IMR-90 (cell line): ENCODE measurements at regions not wholly inside any gene's neighbourhood (a gene's known extent, or its start where the extent isn't known, plus 50 kb on each side); places are given as distances from the start of the nearest gene placed in this dataset.

ENCODE experiments used
- BHLHE40 ChIP-seq: fragments of 150-350 bp; IDR thresholded peaks from 2 replicates; pipeline ENCODE4 v1.6.1; 2016; ENCODE audit warnings: mild to moderate bottlenecking, low read depth, low read length
- CEBPB ChIP-seq: IDR thresholded peaks from 2 replicates; pipeline ENCODE4 v1.6.1; 2012; ENCODE audit warnings: low read depth, low read length, improper control_type of control experiment
- CHD1 ChIP-seq: IDR thresholded peaks from 2 replicates; pipeline ENCODE4 v1.6.1; 2012; ENCODE audit warnings: low read depth, low read length, improper control_type of control experiment
- FOS ChIP-seq: fragments of 150-350 bp; IDR thresholded peaks from 2 replicates; pipeline ENCODE4 v1.6.1; 2016; ENCODE audit warnings: low read depth, low read length
- MAFK ChIP-seq: IDR thresholded peaks from 2 replicates; pipeline ENCODE4 v1.6.1; 2012; ENCODE audit warnings: low read depth, low read length, improper control_type of control experiment
- POLR2A ChIP-seq: IDR thresholded peaks from 2 replicates; pipeline ENCODE4 v1.6.1; 2012; ENCODE audit warnings: mild to moderate bottlenecking, low read depth, low read length
- RAD21 ChIP-seq: IDR thresholded peaks from 2 replicates; pipeline ENCODE4 v1.6.1; 2012; ENCODE audit warnings: low read length, improper control_type of control experiment
- RCOR1 ChIP-seq: IDR thresholded peaks from 2 replicates; pipeline ENCODE4 v1.6.1; 2012; ENCODE audit warnings: mild to moderate bottlenecking, low read length, improper control_type of control experiment; ENCODE audit not compliant: insufficient replicate concordance
- RFX5 ChIP-seq: IDR thresholded peaks from 2 replicates; pipeline ENCODE4 v1.8.0; 2012; ENCODE audit warnings: low read depth, mild to moderate bottlenecking, low read length, moderate library complexity
- SMC3 ChIP-seq: fragments of 150-350 bp; IDR thresholded peaks from 2 replicates; pipeline ENCODE4 v1.6.1; 2016; ENCODE audit warnings: low read depth, mild to moderate bottlenecking, antibody characterized with exemption, low read length, moderate library complexity
- TF ChIP-seq, protein P1 (sequence below): fragments of 150-350 bp; IDR thresholded peaks from 2 replicates; pipeline ENCODE4 v1.6.1; 2016; ENCODE audit warnings: low read depth, mild to moderate bottlenecking, low read length, moderate library complexity, borderline replicate concordance
- TF ChIP-seq, protein P2 (sequence below): conservative IDR thresholded peaks from 2 replicates; pipeline ENCODE4 v1.5.1; 2012; ENCODE audit warnings: mild to moderate bottlenecking, low read depth, low read length, improper control_type of control experiment
- TF ChIP-seq, protein P3 (sequence below): fragments of 150-350 bp; IDR thresholded peaks from 2 replicates; pipeline ENCODE4 v1.6.1; 2017; ENCODE audit warnings: mild to moderate bottlenecking, antibody characterized with exemption, low read length, low read depth

DNA sequence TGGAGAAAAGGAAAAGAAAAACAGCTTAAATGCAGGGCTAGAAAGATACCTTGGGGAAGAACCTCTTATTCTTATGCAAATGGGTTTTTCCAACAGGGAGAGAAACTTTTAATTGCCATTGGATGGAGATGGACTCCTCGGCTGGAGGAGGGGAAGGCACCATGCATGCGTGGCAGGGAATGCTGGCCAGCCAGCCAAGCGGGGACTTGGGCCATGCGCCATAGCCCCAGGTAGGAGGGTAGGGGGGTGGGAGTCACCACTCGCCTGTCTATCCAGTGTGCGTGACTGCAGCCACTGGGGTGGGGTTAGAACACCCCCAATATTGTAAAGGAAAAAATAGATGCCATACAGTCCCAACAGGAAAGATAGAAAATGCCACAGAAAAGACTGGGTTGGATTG lies 119.9 kb upstream of the ELAVL2 start:
- TF ChIP-seq POLR2A (no peak), RFX5 (no peak), CEBPB (no peak), RCOR1 (no peak), RAD21 (no peak), BHLHE40 (no peak), CHD1 (no peak), SMC3 (no peak), FOS (no peak), MAFK (no peak)
- TF ChIP-seq, protein P1, sequence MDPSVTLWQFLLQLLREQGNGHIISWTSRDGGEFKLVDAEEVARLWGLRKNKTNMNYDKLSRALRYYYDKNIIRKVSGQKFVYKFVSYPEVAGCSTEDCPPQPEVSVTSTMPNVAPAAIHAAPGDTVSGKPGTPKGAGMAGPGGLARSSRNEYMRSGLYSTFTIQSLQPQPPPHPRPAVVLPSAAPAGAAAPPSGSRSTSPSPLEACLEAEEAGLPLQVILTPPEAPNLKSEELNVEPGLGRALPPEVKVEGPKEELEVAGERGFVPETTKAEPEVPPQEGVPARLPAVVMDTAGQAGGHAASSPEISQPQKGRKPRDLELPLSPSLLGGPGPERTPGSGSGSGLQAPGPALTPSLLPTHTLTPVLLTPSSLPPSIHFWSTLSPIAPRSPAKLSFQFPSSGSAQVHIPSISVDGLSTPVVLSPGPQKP, result no peak
- TF ChIP-seq, protein P2, sequence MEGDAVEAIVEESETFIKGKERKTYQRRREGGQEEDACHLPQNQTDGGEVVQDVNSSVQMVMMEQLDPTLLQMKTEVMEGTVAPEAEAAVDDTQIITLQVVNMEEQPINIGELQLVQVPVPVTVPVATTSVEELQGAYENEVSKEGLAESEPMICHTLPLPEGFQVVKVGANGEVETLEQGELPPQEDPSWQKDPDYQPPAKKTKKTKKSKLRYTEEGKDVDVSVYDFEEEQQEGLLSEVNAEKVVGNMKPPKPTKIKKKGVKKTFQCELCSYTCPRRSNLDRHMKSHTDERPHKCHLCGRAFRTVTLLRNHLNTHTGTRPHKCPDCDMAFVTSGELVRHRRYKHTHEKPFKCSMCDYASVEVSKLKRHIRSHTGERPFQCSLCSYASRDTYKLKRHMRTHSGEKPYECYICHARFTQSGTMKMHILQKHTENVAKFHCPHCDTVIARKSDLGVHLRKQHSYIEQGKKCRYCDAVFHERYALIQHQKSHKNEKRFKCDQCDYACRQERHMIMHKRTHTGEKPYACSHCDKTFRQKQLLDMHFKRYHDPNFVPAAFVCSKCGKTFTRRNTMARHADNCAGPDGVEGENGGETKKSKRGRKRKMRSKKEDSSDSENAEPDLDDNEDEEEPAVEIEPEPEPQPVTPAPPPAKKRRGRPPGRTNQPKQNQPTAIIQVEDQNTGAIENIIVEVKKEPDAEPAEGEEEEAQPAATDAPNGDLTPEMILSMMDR, result no peak
- TF ChIP-seq, protein P3, sequence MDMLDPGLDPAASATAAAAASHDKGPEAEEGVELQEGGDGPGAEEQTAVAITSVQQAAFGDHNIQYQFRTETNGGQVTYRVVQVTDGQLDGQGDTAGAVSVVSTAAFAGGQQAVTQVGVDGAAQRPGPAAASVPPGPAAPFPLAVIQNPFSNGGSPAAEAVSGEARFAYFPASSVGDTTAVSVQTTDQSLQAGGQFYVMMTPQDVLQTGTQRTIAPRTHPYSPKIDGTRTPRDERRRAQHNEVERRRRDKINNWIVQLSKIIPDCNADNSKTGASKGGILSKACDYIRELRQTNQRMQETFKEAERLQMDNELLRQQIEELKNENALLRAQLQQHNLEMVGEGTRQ, result no peak
